ENCODE measurements at regions not wholly inside any gene's neighbourhood (a gene's known extent, or its start where the extent isn't known, plus 50 kb on each side); places are given as distances from the start of the nearest gene placed in this dataset.
A peak's percentile ranks its signal among the peaks of the same experiment; 100 is the strongest.

GRCh38 chrX:5341902-5342301 is 886.8 kb downstream of the NLGN4X start:
- no peak overlapping the region for H3K4me2 ChIP-seq
- TF ChIP-seq REST (IDR thresholded peaks at IDR 0.05; ENCODE audit: unreplicated experiment), result peak; percentile 61
- no peak for TF ChIP-seq POLR2AphosphoS5 (IDR thresholded peaks at IDR 0.05; ENCODE audit: low read depth)
- TF ChIP-seq ETS1 (IDR thresholded peaks at IDR 0.05), result no peak
- no peak for TF ChIP-seq ZNF331 (CRISPR knock-in tag; IDR thresholded peaks at IDR 0.05; ENCODE audit: low read depth)
- TF ChIP-seq EZH2 (IDR thresholded peaks at IDR 0.05; ENCODE audit: low read depth, unreplicated experiment), result no peak
- no peak for TF ChIP-seq STAT1 (IDR thresholded peaks at IDR 0.05; ENCODE audit: unreplicated experiment)
- TF ChIP-seq ZNF462 (CRISPR knock-in tag; IDR thresholded peaks at IDR 0.05), result no peak
- TF ChIP-seq JUNB (IDR thresholded peaks at IDR 0.05; ENCODE audit: unreplicated experiment), result no peak
- no peak overlapping the region for H3K4me3 ChIP-seq
- H3K79me2 ChIP-seq (replicated peaks; ENCODE audit: insufficient read depth), result no peaks in the 10 kb centered on the region
- Mint-ChIP-seq H3K36me3 (ENCODE audit: low read depth) (no peaks in the 10 kb centered on the region), H3K9me3 (no peaks in the 10 kb centered on the region; the same call in 2 of the 3 replicates), H3K4me1 (no peaks in the 10 kb centered on the region), H3K27me3 (ENCODE audit: insufficient read depth, low read depth, poor library complexity) (no peaks in the 10 kb centered on the region), H3K27ac (no peak overlapping the region), H3K4me3 (no peak overlapping the region)
- DNase-seq (ENCODE audit: low spot score) (no peak), ATAC-seq (no peak)
- H3K36me3 ChIP-seq (ENCODE audit: insufficient read depth), result no peaks in the 10 kb centered on the region
- no peaks in the 10 kb centered on the region for H4K20me1 ChIP-seq (replicated peaks; ENCODE audit: insufficient read depth)
- H3F3A ChIP-seq (replicated peaks; ENCODE audit: low read depth), result no peaks in the 10 kb centered on the region
- H3K9me2 ChIP-seq (ENCODE audit: insufficient read depth), result no peaks in the 10 kb centered on the region
- H3K27me3 ChIP-seq (ENCODE audit: insufficient read depth), result no peaks in the 10 kb centered on the region
- H3K4me1 ChIP-seq (ENCODE audit: insufficient read depth), result no peaks in the 10 kb centered on the region
- no peak overlapping the region for H3K27ac ChIP-seq (ENCODE audit: low read depth)
- no peak overlapping the region for H2AFZ ChIP-seq
